LoVo (cell line): ENCODE measurements at regions not wholly inside any gene's neighbourhood (a gene's known extent, or its start where the extent isn't known, plus 50 kb on each side); places are given as distances from the start of the nearest gene placed in this dataset.

Experiments used
- DNase-seq: peaks from one replicate; pipeline ENCODE4 v3.0.0-alpha.2; 2016; ENCODE audit warnings: low spot score

GRCh38 chr2:223524066-223524465, 78.1 kb downstream of the SCG2 start:
- no peak for DNase-seq

DNA sequence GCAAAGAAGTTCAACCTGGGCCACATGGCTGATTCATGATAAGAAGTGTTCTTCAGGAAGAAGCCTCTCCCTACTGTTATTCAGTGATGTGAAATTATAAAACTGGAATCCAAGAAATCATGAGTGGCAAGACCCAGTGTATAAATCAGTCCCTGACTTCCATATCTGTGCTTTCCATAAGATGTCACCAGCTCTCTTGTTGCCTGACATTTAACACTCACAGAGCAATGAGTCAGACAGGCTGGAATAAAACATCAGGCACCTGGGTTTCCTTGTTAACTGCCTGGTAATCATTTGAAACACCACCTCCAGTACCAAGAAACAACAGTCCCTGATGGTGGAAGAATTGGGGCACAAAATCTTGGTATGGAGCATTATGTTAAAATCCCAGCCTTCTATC, 76.1 kb downstream of the SCG2 start:
- DNase-seq = no peak

DNA sequence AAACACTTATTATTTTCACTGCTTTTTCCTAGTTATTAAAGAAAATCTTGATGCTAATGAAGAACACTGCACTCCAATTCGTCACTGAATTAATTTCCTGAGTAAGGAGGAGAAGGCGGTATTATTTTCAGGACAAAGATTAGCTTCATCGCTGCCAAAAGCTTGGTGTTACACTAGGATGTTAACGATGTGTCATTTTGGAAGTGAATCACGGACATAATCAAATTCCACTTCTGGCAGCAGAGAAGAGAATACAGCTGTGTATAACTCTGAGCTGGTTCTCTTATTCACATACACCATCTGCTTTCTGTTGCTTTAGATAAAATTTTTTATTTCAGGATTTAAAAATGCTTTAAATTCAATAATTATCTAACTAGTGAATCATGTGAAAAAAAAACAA, 74.1 kb downstream of the SCG2 start:
- DNase-seq = no peak

GRCh38 chr2:223529696-223530095, 72.5 kb downstream of the SCG2 start:
- DNase-seq = no peak

DNA sequence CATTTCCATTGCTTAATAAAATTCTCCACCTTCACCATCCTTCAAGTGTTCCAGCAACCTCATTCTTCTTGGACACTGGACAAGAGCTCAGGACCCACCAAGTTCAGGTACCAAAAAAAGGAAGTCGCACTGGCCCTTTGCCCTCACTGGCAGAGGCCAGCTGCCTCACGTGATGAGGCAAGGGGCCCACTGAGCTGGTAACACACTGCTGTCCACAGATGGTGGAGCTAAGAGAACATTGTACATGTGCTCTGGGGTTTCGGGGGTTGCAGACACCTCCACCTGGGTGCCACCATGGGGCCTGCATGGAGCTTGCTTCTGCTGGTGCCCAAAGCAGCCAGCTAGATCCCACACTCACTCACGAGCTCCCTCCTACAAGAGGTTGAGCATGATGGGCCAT, 71.3 kb downstream of the SCG2 start:
- DNase-seq = no peak

GRCh38 chr2:223532161-223532560, 70.0 kb downstream of the SCG2 start:
- DNase-seq = no peak

DNA sequence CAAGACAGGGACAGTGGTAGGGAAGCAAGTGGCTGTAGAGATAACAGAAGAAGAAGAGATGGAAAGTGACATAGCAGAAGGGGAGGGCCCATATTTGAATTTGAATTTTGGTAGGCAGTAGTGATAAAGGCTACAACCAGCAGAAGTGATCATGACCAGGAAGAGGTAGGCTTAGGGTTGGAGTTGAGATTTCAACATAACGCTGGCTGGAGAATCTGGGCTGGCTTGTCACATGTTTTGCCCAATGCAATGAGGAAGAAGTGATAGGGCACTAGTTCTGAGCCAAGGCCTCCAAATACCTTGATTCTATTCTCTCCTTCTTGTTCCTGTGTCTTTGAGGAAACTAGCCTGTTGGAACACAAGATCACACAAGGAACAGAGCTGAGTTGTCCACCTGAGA, 69.4 kb downstream of the SCG2 start:
- no peak for DNase-seq

DNA sequence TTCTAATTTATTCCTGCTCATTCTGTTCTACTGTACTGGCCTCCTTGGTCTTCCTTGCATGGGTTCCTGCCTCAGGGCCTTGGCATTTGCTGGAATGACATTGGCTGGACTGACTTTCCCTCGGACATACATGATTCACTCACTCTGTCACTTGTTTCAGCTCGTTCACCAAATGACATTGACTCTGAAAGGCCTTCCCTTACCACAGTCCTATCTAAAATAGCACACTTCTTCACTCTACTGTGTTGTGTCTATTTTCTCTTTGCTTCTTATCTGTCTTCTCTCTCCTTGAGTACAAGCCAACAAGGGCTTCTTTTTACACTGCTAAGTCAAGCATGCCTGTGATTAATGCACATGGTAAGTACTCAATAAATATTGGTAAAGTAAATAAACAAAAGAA, 65.6 kb downstream of the SCG2 start:
- DNase-seq = no peak

- no peak for DNase-seq
Observed at GRCh38 chr2:223537115-223537514, 65.0 kb downstream of the SCG2 start.

DNA sequence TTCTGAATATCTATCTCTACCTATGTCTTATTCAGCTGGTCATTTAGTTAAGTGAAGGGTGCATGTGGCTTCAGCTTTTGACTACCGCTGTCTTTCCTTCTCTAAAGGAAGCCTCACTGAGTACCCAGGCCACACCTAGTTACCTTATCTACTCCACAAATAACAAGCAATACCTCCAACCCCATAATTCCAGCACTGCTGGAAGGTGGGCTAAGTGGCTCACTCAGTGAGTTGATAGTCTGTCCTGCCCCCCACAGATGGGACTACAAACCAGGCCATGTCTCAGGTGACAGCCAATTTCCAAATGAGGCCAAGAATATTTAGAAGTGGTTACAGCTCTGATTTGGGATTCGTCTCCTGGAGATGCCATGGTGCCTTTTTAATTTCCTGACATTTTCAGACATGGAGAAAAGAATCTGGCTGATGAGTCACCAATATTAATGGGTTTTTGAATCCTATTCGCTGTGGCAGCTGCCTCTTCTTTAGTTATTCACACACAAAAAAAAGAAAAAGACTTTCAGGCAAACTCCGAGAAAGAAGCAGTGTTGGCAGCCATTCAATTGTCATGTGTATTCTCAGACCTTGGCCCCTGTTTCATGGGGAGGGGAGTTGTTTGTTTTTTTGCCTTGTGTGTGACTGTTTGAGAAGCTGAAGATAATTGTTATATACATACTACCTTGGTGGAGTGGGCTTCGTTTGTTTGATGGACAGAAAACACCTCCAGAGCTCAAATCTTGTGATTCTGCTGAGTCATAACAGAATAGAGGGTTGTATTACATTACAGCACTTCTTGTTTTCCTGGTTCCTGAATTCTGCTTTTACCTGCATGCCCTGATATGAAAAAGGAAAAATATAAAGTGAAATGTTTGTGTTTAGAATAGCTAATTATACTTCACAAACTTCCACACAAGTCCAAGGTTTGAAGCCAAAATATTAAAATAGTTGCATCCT, 64.2 kb downstream of the SCG2 start:
- DNase-seq = no peak

DNA sequence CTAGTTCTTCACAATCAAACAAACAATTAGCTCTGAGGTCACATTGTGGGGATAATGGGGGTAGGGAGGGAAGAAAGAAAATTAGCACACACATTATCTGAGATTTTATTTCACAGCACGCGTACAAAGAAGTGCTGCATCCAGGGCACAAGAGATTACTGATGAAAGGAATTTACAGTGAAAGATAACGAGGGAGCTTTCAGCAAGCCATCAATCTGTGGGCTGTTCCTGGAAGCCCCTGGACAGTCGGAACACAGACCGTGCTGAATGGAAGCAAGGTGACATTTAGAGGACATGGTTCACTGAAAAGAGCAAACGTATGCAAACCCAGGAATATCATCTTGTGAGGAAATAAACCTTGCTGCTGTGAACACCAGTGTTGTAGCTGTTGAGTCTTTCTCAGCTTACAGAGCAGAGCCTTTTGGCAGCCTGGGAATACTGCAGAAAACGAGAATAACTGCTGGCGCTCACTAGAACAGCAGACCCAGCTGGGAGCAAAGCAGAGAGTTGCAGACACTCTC, 63.2 kb downstream of the SCG2 start:
- no peak for DNase-seq

DNA sequence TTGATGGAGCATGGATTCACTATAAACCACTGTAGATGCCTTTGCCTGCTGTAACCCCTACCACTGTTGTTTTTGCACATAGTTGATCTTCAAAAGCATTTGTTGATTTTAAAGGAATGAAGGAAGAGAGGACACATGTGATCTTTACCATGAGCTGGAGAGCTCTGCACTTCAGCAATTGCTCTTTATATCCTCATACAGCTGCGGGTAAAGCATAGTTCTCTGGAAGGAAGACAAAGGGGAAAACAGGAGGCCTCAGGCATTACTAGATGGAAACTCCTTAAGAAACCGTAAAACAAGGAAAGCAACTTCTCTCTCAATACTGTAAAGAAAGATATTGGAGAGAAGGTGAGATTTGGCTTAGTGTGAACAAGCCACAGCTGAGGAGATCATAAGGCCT, 60.6 kb downstream of the SCG2 start:
- DNase-seq = no peak

DNA sequence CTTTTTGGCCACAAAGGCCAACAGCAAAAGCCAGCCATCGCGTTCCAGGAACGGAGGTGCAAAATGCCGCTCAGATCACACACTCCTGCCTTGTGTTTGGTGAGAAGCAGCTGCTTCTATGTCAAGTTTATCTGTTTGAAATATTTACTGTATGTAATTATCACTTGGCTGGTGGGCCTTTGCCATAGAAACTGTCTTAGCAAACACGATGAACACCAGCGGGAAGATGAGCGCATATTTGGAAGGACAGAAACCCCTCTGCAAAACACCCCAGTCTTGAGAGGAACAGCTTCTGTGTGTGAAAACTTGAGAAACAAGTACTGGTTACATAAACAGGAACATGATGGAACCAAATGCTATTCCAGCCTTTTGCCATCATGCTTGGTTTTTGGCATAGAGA, 59.7 kb downstream of the SCG2 start:
- no peak for DNase-seq

DNA sequence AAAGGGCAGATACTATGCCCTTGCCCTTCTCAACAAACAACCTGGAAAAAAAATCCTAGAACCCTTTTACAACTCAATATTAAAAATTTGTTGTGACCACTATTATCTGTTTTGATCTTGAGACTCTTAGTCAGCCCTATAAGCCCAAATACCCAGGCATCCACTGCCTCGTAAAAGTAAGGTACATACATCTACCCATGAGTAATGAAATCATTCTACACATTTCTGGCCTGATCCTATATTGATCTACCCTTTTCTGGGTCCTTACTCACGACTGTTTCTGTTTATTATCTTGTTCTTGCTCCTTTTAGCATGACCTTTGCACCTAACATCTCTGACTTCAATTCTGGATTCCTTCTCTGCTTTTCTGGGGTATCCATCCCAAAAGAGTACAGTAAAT, 56.8 kb downstream of the SCG2 start:
- no peak for DNase-seq

GRCh38 chr2:223545830-223546229, 56.3 kb downstream of the SCG2 start:
- no peak for DNase-seq
